Renal cortex interstitium (tissue), 11 donors: ENCODE measurements at regions not wholly inside any gene's neighbourhood (a gene's known extent, or its start where the extent isn't known, plus 50 kb on each side); places are given as distances from the start of the nearest gene placed in this dataset.

Source experiments
- DNase-seq, 11 donors: peaks; one replicate each; pipeline ENCODE4 v3.0.0-alpha.2; 2013; ENCODE audit warnings: low read depth in 9 of 11, low spot score in 4 of 11; ENCODE audit errors: extremely low read depth in 1 of 11

DNA sequence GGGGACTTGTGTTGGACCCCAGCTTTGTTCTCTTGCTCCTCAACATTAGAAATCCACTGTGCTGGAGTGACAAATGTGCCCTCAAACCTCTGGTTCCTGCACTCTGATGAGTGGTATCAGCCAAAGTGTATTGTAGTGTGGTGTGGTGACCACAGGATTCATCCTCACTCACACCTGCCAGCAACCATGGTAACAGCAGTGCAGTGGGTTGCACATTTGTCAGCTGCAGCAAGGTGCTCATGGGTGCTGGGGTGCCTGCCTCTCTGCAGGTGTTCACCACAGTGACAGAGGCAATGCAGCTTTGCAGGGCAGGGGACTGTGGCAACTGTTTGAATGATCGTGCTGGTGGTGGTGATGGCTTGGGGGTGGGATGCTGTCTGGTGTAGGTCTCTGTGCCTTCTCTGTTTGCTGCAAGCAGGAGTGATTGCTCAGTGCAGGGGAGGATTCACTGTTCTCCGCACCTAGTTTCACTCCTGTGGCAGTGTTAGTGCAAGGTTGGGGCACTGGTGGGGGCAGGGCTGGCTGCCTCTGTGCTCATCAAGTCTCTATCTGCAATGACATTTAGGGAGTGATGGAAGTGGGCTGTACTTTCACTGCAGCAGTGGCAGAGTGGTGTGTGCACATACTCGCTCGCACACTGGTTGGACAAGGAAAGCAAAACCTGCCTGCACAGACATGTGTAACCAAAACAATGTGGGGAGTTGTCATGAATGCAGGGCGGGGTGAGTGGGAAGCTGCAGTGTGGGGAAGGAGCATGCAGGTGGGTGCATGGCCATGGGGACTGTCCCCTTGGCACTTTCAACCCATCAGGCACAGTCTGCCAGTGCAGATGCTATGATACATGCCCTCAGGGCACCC, 301.1 kb downstream of the PIK3C3 start:
- DNase-seq, result no peak

DNA sequence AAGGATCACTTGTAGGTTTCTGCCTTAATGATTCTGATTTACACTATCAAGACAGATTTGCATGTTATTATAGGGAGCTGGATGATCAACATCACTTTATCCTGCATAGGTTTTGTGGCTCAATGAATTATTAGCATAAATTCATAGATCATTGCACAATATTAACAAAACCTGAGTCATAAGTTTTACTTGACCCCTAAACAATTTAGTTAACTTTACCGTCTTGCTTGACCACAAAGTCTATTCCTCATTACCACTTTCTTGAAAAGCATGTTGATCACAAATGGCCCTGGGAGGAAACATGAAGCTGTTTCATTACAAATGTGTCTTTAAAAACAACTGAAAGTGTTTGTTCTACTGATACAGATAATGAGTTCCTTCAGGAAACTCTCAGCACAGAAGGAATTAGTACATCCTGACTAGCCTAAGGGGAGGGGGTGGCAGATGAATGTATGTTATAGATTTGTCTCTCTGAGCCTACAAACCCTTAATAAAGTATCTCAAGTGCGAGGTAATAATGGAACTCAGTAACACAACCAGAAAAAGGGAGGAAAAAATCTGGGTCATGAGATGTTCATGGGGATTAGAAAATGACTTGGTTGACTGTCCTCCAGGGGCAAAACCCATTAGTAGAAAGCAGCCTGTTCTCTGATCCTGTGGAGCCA, 303.4 kb downstream of the PIK3C3 start:
- DNase-seq, result no peak

DNA sequence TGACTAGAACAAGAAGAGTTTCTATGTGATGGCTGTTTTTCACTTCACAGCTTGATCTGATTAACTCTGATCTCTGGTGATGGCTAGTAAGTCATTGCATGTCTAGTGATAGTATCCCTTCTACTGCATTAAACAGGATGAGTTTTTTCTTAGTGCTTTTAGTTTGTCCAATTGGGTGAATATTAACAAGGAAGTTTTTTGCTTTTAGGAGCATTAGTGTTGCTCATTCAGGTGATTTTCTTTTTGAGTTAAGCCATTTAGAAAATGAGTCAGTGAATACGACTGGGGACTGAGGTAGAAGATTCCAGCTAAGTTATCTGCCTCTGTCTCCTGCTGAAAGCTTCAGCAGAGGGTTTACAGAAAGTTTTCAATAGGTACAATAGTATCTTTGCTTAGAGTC, 306.7 kb downstream of the PIK3C3 start:
- no peak for DNase-seq

DNA sequence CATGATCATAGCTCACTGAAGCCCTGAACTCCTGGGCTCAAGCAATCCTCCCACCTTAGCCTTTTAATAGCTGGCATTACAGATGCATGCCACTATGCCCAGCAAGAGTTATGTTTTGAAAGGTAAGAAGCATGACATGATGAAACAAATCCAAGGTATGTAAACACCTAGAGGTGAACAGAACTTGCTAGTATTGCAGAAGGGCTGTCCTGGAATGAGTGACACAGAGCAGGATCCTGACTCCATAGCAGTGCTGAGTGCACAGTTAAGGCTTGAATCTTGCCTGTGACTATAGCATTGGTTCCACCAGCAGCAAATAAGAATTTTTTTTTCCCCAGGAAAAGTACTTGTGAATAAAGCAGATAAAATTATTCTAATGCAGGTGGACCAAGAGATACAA, 309.5 kb downstream of the PIK3C3 start:
- DNase-seq, result no peak

DNA sequence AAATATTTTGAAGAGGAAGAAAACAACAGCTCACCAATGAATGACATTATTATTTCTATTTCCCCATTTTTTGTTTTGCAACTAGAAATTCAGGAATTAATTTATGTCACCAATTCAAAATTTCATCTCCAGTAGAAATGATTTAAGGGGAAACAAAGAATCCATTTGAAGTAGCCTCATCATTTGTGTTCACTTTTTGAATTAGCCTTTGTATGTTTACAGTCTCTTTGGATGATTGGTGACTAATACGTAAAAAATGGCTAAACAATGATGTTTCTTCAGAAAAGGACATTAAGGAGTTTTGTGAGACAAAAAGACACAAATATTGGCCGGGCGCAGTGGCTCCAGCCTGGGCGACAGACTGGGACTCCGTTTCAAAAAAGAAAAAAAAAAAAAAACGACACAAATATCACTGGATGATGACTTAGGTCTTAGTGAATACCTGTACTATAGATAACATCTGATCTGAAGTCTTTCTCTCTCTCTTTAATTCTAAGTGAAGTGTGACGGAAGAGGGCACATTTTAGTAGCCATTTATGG, 313.2 kb downstream of the PIK3C3 start:
- no peak for DNase-seq

DNA sequence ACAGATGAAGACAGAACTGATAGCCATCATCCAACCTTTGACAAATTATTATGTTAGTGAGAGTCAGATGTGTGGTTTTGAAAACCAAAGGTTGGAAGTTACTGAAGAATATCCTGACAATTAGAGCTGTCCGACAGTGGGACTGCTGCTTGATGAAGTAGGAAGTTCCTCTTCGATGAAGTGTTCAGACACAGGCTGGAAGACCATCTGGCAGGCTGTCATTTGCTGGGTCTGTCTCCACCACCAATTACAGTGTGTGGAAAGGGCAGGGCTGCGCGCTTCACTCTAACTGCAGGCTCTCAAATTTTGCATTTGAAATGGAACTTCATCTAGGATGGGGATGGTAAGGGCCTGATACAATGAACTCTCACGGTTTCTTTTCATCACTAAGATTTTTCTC, 313.8 kb downstream of the PIK3C3 start:
- no peak for DNase-seq

DNA sequence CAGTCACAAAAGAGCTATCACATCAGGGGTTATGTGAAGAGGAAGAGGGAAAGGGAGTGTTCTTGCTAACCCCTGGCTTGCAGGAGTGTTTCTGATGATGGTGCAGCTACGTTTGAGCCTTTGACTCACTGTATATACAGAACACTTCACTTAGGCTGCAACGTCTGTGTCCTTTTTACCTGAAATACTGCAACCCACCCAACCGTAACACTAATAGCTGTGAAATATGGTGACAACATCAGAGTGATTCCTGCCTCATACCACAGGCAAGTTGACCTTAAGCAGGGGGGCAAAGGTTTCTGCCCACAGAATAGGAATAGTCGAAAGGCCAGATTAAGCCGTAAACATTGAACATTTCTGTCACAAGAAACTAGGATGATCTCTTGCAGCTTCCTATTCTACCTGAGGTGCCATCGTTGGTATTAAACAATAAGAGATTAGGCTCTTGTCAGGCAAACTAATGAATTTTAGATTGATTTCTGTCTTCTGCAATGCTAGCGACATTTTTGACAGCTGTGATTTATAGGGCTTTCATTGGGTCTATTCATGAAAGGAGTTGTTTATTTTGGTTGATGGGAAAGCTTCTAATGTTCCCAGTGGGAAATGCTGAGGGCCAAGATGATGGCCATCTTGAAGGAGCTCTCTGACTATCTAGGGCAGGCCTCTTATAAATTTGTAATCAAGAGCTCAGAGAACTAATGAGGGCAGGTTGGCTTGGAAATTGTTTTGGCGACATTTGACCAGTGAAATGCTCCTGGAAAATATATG, 316.8 kb downstream of the PIK3C3 start:
- no peak for DNase-seq

DNA sequence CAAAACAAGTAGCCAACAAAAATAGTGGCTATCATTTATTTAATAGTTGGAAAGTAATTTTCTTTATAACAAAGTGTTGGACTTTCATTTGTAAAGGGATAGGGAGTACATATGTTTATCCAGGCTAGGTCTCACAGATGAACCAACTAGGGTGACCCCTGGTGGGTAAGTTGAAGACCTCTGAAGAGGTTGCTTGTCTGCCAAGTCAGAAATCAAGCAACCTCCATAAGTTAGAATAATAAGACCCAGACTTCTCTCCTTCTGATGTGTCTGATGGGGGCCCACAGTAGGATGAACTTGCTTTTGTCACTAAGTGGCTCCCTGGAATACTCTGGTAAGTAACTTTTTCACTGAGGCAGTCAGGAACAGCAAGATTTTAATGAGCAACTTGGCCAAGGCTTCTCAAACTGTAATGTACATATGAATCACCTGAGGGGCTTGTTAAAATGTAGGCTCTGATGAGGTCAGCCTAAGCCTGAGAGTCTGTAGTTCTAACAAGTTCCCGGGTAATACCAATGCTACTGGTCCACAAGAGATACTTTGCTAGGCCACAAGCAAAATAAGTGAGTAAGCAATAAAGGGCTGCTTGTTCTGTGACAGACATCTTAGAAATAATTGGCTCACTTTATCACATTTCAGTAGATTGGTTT, 319.6 kb downstream of the PIK3C3 start:
- DNase-seq, result no peak

DNA sequence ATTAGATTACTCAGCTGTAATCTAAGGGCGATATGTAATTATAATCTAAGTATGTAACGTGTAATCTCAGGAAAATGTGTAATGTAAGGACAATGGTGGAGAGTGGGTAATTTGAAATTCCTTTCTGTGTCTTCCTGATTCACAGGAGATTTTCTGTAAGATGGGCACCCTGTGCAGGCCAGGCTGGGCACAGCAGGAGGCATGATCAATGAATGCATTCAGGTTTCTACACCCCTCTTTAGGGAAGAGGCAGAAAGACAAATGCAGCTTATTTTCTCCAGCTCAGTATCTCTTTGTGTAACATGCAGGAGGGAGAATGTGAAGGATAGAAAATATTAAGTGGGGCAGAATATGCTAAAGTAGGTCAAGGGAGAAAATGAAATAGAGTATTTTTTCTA, 320.1 kb downstream of the PIK3C3 start:
- no peak for DNase-seq

DNA sequence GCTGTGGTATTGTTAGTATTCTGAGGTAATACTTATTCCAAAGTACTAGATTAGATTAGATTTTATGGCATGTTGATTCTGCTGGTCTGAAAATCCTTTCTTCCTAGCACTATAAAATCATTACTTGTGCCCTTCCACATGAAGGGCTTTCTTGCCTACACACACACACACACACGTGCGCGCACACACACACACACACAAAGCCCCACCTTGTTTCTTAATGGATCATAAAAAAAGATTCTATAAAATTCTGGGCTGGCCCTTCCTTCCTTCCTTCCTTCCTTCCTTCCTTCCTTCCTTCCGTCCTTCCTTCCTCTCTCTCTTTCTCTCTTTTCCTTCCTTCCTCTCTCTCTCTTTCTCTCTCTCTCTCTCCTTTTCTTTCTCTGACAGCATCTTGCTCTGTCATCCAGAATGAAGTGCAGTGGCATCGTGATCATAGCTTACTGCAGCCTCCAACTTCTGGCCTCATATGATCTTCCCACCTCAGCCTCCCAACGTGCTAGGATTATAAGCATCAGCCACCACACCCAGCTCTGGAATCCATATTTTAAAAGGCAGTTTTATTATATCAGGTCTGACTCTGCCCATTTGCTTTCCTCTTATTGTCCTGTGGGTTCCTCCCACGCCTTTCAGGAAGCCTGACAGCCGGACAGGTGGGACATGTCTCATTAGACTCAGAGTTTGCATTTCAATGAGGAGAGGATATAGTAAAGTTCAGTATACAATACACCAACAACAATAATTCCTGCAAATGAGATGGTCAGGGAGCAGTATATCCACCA, 321.1 kb downstream of the PIK3C3 start:
- DNase-seq, result no peak

DNA sequence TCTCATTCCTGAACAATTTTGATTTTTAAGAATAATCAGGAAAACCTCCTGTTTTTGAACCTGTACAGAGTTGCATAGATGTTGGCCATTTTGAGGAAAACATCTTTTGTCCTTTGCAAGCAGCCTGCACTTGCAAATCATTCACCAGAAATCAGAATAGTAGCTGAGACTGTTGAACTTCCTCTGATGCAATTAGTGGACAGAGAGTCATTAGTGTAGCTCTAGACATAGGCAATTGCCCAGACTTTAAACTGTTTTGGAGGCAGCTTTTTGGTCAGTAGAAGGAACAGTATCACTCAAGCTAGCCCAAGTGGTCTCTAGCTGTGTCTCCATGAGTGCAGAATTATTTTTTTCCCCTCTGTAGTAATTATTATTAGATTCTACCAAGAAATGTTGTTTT, 326.1 kb downstream of the PIK3C3 start:
- no peak for DNase-seq

DNA sequence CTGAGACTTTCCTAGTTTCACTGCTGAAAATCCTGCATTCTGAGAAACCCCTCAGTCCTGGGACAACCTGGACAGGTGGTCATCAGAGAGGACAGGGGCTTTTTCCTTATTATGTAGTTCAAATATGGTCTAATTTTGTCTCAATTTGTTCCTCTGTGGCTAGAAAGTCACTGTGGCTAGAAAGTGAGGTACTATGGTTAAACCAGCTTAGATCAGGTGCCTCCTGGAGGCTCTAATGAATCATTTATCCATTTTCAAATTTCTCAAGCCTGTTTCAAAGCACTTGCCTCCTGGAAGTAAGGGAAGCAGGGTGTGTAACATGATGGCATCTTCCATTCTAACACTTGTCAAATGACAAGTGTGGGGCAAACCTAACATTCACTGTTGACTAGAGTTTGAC, 326.8 kb downstream of the PIK3C3 start:
- DNase-seq, result no peak

DNA sequence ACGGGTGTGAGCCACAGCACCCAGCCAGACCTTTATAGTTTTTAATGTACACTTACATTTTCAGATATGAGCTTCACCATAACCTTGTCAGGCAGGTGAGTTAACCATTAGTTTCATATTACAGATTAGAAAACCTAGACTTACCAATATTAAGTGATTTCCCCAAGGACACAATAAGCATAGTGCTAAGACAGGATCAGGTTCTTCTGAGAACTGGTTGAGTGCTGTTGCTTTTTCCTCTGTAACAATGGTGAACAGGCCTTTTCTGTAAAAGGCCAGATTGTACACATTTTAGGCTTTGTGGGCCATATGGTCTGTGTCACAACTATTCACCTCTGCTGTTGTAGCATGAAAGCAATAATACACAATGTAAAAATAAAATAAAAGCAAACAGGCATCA, 332.0 kb downstream of the PIK3C3 start:
- DNase-seq, result no peak

DNA sequence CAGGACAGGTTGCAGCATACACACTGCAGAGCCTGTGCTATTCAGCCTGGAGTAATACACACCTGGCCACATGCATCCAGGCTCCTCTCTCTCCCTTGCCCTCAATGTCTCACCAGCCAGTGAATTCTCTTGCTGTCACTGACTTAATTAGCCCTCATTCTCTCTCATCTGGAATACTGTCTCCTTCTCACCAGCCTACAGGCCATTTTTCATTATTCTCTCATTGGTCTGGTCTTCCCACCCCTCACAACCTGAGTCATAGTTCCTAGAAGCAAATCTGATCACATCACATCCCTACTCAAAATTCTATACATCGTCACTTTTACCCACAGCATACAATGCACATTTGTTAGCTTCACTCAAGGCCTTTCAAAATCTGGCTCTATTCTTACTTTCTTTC, 333.1 kb downstream of the PIK3C3 start:
- DNase-seq, result no peak

DNA sequence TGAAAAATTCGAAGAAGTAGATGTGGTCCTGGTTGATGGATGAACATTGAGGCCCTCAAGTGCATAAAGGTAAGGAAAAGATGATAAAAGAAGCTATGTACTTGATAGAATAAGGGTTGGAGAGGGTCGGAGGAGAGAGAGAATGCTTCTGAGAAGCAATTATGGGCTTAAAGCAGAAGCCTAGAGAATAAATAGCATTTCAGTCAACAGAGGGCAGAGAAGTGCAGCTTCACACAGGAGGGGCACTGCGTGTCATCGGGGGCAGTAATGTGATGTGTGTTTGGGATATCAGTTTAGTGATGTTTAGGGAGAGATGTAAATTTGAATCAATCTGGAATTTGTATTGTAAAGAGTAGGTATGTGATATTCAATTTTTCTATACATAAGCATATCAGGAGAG, 334.5 kb downstream of the PIK3C3 start:
- no peak for DNase-seq

DNA sequence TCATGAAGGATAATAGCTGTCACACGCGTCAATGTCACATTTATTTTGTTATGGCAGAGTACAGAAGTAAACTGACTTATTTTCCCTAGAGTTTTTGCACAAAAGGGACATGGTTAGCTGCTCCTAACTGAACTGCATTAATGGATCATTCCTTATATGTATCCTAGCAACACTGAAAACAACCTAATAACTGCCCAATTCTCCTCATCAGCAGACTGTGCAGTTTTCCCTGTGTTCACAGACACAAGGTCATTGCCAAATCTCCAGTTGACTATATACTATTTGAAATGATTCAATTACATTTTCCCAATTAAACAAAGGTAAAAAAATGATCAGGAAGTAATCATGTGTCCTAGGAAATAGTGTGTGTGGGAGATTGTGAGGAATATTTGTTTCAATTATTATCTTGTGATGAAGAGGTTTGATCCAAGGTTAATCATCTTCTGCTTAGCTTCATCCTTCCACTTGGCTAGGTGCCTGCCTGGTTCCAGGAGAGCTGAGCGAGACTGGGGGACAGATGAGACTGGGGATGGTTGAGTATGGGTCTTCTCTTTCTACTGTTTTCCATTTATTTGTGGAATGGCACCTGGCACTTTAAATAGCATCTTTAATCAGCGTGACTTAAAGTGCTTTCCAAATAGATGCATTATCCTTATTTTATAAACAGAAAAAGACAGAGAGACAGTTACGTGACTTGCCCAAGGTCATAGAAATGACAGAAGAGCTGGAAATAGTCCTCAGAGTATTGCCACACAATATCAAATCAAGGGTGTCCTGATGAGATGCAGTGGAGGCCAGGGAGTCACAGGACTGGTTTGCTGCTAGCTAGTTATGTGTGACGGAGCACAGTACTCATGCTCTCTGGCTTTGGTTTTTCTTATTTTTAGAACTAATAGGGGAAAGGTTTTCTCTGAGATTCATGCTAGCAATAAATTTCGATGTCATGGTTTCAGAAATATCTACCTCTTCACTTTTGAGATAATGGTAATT, 335.6 kb downstream of the PIK3C3 start:
- no peak for DNase-seq

DNA sequence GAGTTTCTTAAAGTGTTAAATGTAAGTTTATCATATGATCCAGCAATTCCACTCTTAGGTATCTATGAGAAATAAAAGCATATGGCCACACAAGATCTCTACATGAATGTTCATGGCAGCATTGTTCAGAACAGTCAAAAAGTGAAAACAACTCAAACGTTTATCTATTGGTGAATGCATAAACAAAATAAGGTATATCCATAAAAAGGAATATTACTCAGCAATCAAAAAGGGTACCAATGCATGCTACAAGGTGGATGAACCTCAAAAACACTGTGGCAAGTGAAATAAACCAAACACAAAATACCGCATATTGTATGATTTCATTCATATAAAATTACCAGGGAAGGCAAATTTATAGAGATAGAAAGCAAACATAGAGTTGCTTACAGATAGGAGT, 337.6 kb downstream of the PIK3C3 start:
- no peak for DNase-seq
